Stimulated activated naive B cell treated with anti-CD40 and anti-IgM and Interleukin-4, amounts not matched to agents 10 μg/mL and 1 μg/mL and 100 μg/mL, for 72 hours (primary cell): ENCODE measurements at regions not wholly inside any gene's neighbourhood (a gene's known extent, or its start where the extent isn't known, plus 50 kb on each side); places are given as distances from the start of the nearest gene placed in this dataset.
A peak's percentile ranks its signal among the peaks of the same experiment; 100 is the strongest.

ENCODE experiments used
- ATAC-seq, 2 donors: fragments of 150-1000 bp; cut with Tn5 transposase; replicated peaks; 2 replicates each; pipeline ENCODE4 v1.10.0; 2021; ENCODE audit warnings: moderate library complexity in 1 of 2
- DNase-seq: peaks from one replicate; pipeline ENCODE4 v3.0.0; 2021
- H3K27ac Mint-ChIP-seq: one replicate; pipeline ENCODE4 v1.8.0; 2022; ENCODE audit warnings: mild to moderate bottlenecking, mixed read lengths
- H3K27me3 Mint-ChIP-seq, 2 donors: one replicate each; pipeline ENCODE4 v1.8.0; 2022; ENCODE audit warnings: mixed read lengths in 2 of 2
- H3K36me3 Mint-ChIP-seq, 2 donors: one replicate each; pipeline ENCODE4 v1.8.0; 2022; ENCODE audit warnings: mixed read lengths in 2 of 2, mild to moderate bottlenecking in 1 of 2
- H3K4me1 Mint-ChIP-seq, 2 donors: one replicate each; pipeline ENCODE4 v1.8.0; 2022; ENCODE audit warnings: mixed read lengths in 2 of 2, mild to moderate bottlenecking in 1 of 2
- H3K4me3 Mint-ChIP-seq, 2 donors: one replicate each; pipeline ENCODE4 v1.8.0; 2022; ENCODE audit warnings: mild to moderate bottlenecking in 2 of 2, mixed read lengths in 2 of 2, moderate library complexity in 1 of 2
- H3K9me3 Mint-ChIP-seq, 2 donors: one replicate each; pipeline ENCODE4 v1.8.0; 2022; ENCODE audit warnings: mixed read lengths in 2 of 2, mild to moderate bottlenecking in 1 of 2

- no peaks in the 10 kb centered on the region for H3K36me3 Mint-ChIP-seq
- ATAC-seq (no peak), DNase-seq (no peak)
- H3K27ac Mint-ChIP-seq = no peak overlapping the region
- no peaks in the 10 kb centered on the region for H3K9me3 Mint-ChIP-seq
- H3K27me3 Mint-ChIP-seq = no peaks in the 10 kb centered on the region
- no peak overlapping the region for H3K4me3 Mint-ChIP-seq
- H3K4me1 Mint-ChIP-seq = no peaks in the 10 kb centered on the region
These were observed 271.7 kb downstream of the ASXL3 start for GRCh38 chr18:33849731-33850130.

- Mint-ChIP-seq H3K36me3 (no peaks in the 10 kb centered on the region), H3K4me1 (no peaks in the 10 kb centered on the region), H3K4me3 (no peak overlapping the region), H3K27me3 (no peaks in the 10 kb centered on the region), H3K27ac (no peak overlapping the region), H3K9me3 (no peaks in the 10 kb centered on the region)
- ATAC-seq (no peak), DNase-seq (no peak)
These were observed 266.2 kb downstream of the ASXL3 start for GRCh38 chr18:33844232-33844631.

- no peak overlapping the region for H3K27ac Mint-ChIP-seq
- H3K27me3 Mint-ChIP-seq = no peaks in the 10 kb centered on the region
- H3K9me3 Mint-ChIP-seq = no peaks in the 10 kb centered on the region
- DNase-seq = no peak
- no peak for ATAC-seq
- H3K36me3 Mint-ChIP-seq = no peaks in the 10 kb centered on the region
- H3K4me3 Mint-ChIP-seq = no peak overlapping the region
- no peaks in the 10 kb centered on the region for H3K4me1 Mint-ChIP-seq
These were observed 263.4 kb downstream of the ASXL3 start for GRCh38 chr18:33841221-33841967.

GRCh38 chr18:33840212-33840593, 262.2 kb downstream of the ASXL3 start:
- H3K36me3 Mint-ChIP-seq = no peaks in the 10 kb centered on the region
- no peak overlapping the region for H3K4me3 Mint-ChIP-seq
- no peaks in the 10 kb centered on the region for H3K27me3 Mint-ChIP-seq
- H3K27ac Mint-ChIP-seq = no peak overlapping the region
- DNase-seq (no peak), ATAC-seq (no peak)
- no peaks in the 10 kb centered on the region for H3K9me3 Mint-ChIP-seq
- no peaks in the 10 kb centered on the region for H3K4me1 Mint-ChIP-seq

- Mint-ChIP-seq H3K27ac (no peak overlapping the region), H3K27me3 (no peaks in the 10 kb centered on the region), H3K4me3 (no peak overlapping the region), H3K9me3 (no peaks in the 10 kb centered on the region), H3K4me1 (no peaks in the 10 kb centered on the region), H3K36me3 (no peaks in the 10 kb centered on the region)
- ATAC-seq (peak in 1 of 2 donors; percentile 44), DNase-seq (no peak)
These were observed 261.6 kb downstream of the ASXL3 start for GRCh38 chr18:33839452-33840211.

GRCh38 chr18:33838054-33838453, 260.0 kb downstream of the ASXL3 start:
- Mint-ChIP-seq H3K9me3 (peaks cover 0 to 1% of the 10 kb centered on the region in 2 donors), H3K4me1 (no peaks in the 10 kb centered on the region), H3K4me3 (no peak overlapping the region), H3K27me3 (no peaks in the 10 kb centered on the region), H3K27ac (no peak overlapping the region), H3K36me3 (no peaks in the 10 kb centered on the region)
- ATAC-seq = no peak
- DNase-seq = no peak

- DNase-seq (no peak), ATAC-seq (no peak)
- H3K27ac Mint-ChIP-seq = no peak overlapping the region
- H3K9me3 Mint-ChIP-seq = peaks cover 0 to 1% of the 10 kb centered on the region in 2 donors
- H3K27me3 Mint-ChIP-seq = no peaks in the 10 kb centered on the region
- H3K4me1 Mint-ChIP-seq = no peaks in the 10 kb centered on the region
- no peak overlapping the region for H3K4me3 Mint-ChIP-seq
- H3K36me3 Mint-ChIP-seq = no peaks in the 10 kb centered on the region
These were observed 259.2 kb downstream of the ASXL3 start for GRCh38 chr18:33837191-33837590.

GRCh38 chr18:33836564-33836963, 258.5 kb downstream of the ASXL3 start:
- Mint-ChIP-seq H3K36me3 (no peaks in the 10 kb centered on the region), H3K9me3 (peaks cover 1 to 2% of the 10 kb centered on the region in 2 donors), H3K27ac (no peak overlapping the region), H3K27me3 (no peaks in the 10 kb centered on the region), H3K4me1 (no peaks in the 10 kb centered on the region), H3K4me3 (no peak overlapping the region)
- ATAC-seq (no peak), DNase-seq (no peak)

GRCh38 chr18:33835419-33835818, 257.4 kb downstream of the ASXL3 start:
- Mint-ChIP-seq H3K4me3 (no peak overlapping the region), H3K9me3 (peaks cover 1 to 3% of the 10 kb centered on the region in 2 donors), H3K27ac (no peak overlapping the region), H3K4me1 (no peaks in the 10 kb centered on the region), H3K36me3 (no peaks in the 10 kb centered on the region), H3K27me3 (no peaks in the 10 kb centered on the region)
- DNase-seq (no peak), ATAC-seq (no peak)

- DNase-seq = no peak
- Mint-ChIP-seq H3K36me3 (no peaks in the 10 kb centered on the region), H3K27me3 (no peaks in the 10 kb centered on the region), H3K4me1 (no peaks in the 10 kb centered on the region), H3K9me3 (peaks cover 1 to 3% of the 10 kb centered on the region in 2 donors), H3K4me3 (no peak overlapping the region), H3K27ac (no peak overlapping the region)
- no peak for ATAC-seq
These were observed 255.8 kb downstream of the ASXL3 start for GRCh38 chr18:33833842-33834241.

GRCh38 chr18:33831424-33831823, 253.4 kb downstream of the ASXL3 start:
- ATAC-seq (no peak), DNase-seq (no peak)
- Mint-ChIP-seq H3K9me3 (peaks cover 1 to 3% of the 10 kb centered on the region in 2 donors), H3K4me1 (no peaks in the 10 kb centered on the region), H3K27ac (no peak overlapping the region), H3K36me3 (no peaks in the 10 kb centered on the region), H3K27me3 (no peaks in the 10 kb centered on the region), H3K4me3 (no peak overlapping the region)

GRCh38 chr18:33830213-33830612, 252.2 kb downstream of the ASXL3 start:
- Mint-ChIP-seq H3K9me3 (peaks cover 1 to 3% of the 10 kb centered on the region in 2 donors), H3K27ac (no peak overlapping the region), H3K27me3 (no peaks in the 10 kb centered on the region), H3K4me3 (no peak overlapping the region), H3K36me3 (no peaks in the 10 kb centered on the region), H3K4me1 (no peaks in the 10 kb centered on the region)
- no peak for DNase-seq
- no peak for ATAC-seq

GRCh38 chr18:33828949-33829348, 250.9 kb downstream of the ASXL3 start:
- no peaks in the 10 kb centered on the region for H3K27me3 Mint-ChIP-seq
- ATAC-seq = no peak
- H3K36me3 Mint-ChIP-seq = no peaks in the 10 kb centered on the region
- DNase-seq = no peak
- no peak overlapping the region for H3K27ac Mint-ChIP-seq
- no peaks in the 10 kb centered on the region for H3K4me1 Mint-ChIP-seq
- peaks cover 0 to 3% of the 10 kb centered on the region in 2 donors for H3K9me3 Mint-ChIP-seq
- H3K4me3 Mint-ChIP-seq = no peak overlapping the region

GRCh38 chr18:33826151-33826550, 248.1 kb downstream of the ASXL3 start:
- ATAC-seq = no peak
- no peak overlapping the region for H3K4me3 Mint-ChIP-seq
- DNase-seq = no peak
- H3K27me3 Mint-ChIP-seq = peaks cover 0 to 5% of the 10 kb centered on the region in 2 donors
- peaks cover 0 to under 1% of the 10 kb centered on the region in 2 donors for H3K9me3 Mint-ChIP-seq
- no peaks in the 10 kb centered on the region for H3K36me3 Mint-ChIP-seq
- H3K4me1 Mint-ChIP-seq = no peaks in the 10 kb centered on the region
- no peak overlapping the region for H3K27ac Mint-ChIP-seq

- H3K27me3 Mint-ChIP-seq = peaks cover 0 to 10% of the 10 kb centered on the region in 2 donors
- peaks cover 2 to 4% of the 10 kb centered on the region in 2 donors for H3K9me3 Mint-ChIP-seq
- H3K4me1 Mint-ChIP-seq = no peaks in the 10 kb centered on the region
- H3K36me3 Mint-ChIP-seq = no peaks in the 10 kb centered on the region
- DNase-seq (no peak), ATAC-seq (no peak)
- no peak overlapping the region for H3K27ac Mint-ChIP-seq
- H3K4me3 Mint-ChIP-seq = no peak overlapping the region
These were observed 243.5 kb downstream of the ASXL3 start for GRCh38 chr18:33821503-33821902.
